ENCODE measurements at regions not wholly inside any gene's neighbourhood (a gene's known extent, or its start where the extent isn't known, plus 50 kb on each side); places are given as distances from the start of the nearest gene placed in this dataset.

GRCh38 chr17:20926532-20926931, 116.3 kb downstream of the USP22 start:
- Histone ChIP-seq H3K9me1 (ENCODE audit: control insufficient read depth, insufficient read depth, low read length) (no peaks in the 10 kb centered on the region), H3K79me2 (ENCODE audit: control insufficient read depth, insufficient read depth, low read length) (peaks cover 9% of the 10 kb centered on the region), H3K27ac (ENCODE audit: extremely low read depth, low read depth, low read length) (no peak overlapping the region), H4K20me1 (replicated peaks; ENCODE audit: control insufficient read depth, insufficient read depth, low read length) (no peaks in the 10 kb centered on the region; the same call in 1 of the 2 replicates), H3K9ac (ENCODE audit: insufficient read depth in 1 of 2, low read depth in 2 of 2, low read length in 2 of 2) (no peak overlapping the region), H3K36me3 (ENCODE audit: control insufficient read depth, insufficient read depth, low read length) (peaks cover 12% of the 10 kb centered on the region; the same call in 1 of the 3 replicates), H2AFZ (ENCODE audit: low read depth, low read length) (no peak overlapping the region), H3K4me1 (replicated peaks in 1 of 2; ENCODE audit: control insufficient read depth in 2 of 2, insufficient read depth in 2 of 2, low read length in 2 of 2) (peaks cover 0 to 4% of the 10 kb centered on the region in 2 experiments; a peak in 2 of 5 replicates), H3K4me3 (no peak overlapping the region), H3K9me3 (replicated peaks; ENCODE audit: control insufficient read depth, insufficient read depth, low read depth, low read length) (no peaks in the 10 kb centered on the region), H3K27me3 (ENCODE audit: control insufficient read depth in 2 of 2, insufficient read depth in 2 of 2, low read length in 2 of 2) (no peaks in the 10 kb centered on the region), H3K4me2 (ENCODE audit: insufficient read depth, low read length) (no peak overlapping the region)
- ATAC-seq (no peak), DNase-seq (ENCODE audit: extremely low read depth in 1 of 4, low spot score in 3 of 4) (no peak), FAIRE-seq (no peak)
- CTCF ChIA-PET (ENCODE audit: low intra/inter-chr PET ratio) = no interaction called here
- POLR2A ChIA-PET = no interaction called here
- intact Hi-C loops (cut with micrococcal nuclease) (no loop called here), in situ Hi-C loops (cut with MboI) (no loop called here)
- WGBS (ENCODE audit: insufficient coverage, low coverage, missing lambda C conversion rate) = 48% methylated on average over 2 of the region's 2 CpGs
- no TSS peak for BruUV-seq (replicated peaks)
- no peak for TF ChIP-seq CBX8 (IDR thresholded peaks at IDR 0.05; ENCODE audit: borderline replicate concordance, extremely low read depth, low read depth, low read length, poor library complexity, severe bottlenecking)
- no peak for TF ChIP-seq HMG20A (CRISPR knock-in tag; conservative IDR thresholded peaks at IDR 0.05)
- no peak for TF ChIP-seq BCL6 (CRISPR knock-in tag; IDR thresholded peaks at IDR 0.05)
- no peak for TF ChIP-seq KHSRP (IDR thresholded peaks at IDR 0.05)

- H3K79me2 ChIP-seq (ENCODE audit: control insufficient read depth, insufficient read depth, low read length) = peaks cover 9% of the 10 kb centered on the region
- in situ Hi-C loops (cut with MboI) = no loop called here
- H3K9me1 ChIP-seq (ENCODE audit: control insufficient read depth, insufficient read depth, low read length) = no peaks in the 10 kb centered on the region
- H3K36me3 ChIP-seq (ENCODE audit: control insufficient read depth, insufficient read depth, low read length) = peaks cover 20% of the 10 kb centered on the region; the same call in 1 of the 3 replicates
- no TSS peak for BruUV-seq (replicated peaks)
- DNase-seq (ENCODE audit: extremely low read depth in 1 of 4, low spot score in 3 of 4) = no peak
- no peaks in the 10 kb centered on the region for H3K27me3 ChIP-seq (ENCODE audit: control insufficient read depth in 2 of 2, insufficient read depth in 2 of 2, low read length in 2 of 2)
- H3K4me2 ChIP-seq (ENCODE audit: insufficient read depth, low read length) = no peak overlapping the region
- H3K4me3 ChIP-seq = no peak overlapping the region
- CTCF ChIA-PET (ENCODE audit: low intra/inter-chr PET ratio) = no interaction called here
- ATAC-seq = no peak
- H2AFZ ChIP-seq (ENCODE audit: low read depth, low read length) = no peak overlapping the region
- no peak overlapping the region for H3K9ac ChIP-seq (ENCODE audit: insufficient read depth in 1 of 2, low read depth in 2 of 2, low read length in 2 of 2)
- H3K4me1 ChIP-seq (replicated peaks in 1 of 2; ENCODE audit: control insufficient read depth in 2 of 2, insufficient read depth in 2 of 2, low read length in 2 of 2) = no peaks in the 10 kb centered on the region; a peak in 1 of 5 replicates
- FAIRE-seq = no peak
- H4K20me1 ChIP-seq (replicated peaks; ENCODE audit: control insufficient read depth, insufficient read depth, low read length) = no peaks in the 10 kb centered on the region; the same call in 1 of the 2 replicates
- intact Hi-C loops (cut with micrococcal nuclease) = no loop called here
- H3K27ac ChIP-seq (ENCODE audit: extremely low read depth, low read depth, low read length) = no peak overlapping the region
- H3K9me3 ChIP-seq (replicated peaks; ENCODE audit: control insufficient read depth, insufficient read depth, low read depth, low read length) = no peaks in the 10 kb centered on the region
- POLR2A ChIA-PET = interaction anchor here (0.7 kb wide), 1 partner anchor 9 kb away, joined by 3 read pairs; no protein-coding TSS in a partner anchor
- 53% methylated on average over 7 of the region's 7 CpGs for WGBS (ENCODE audit: insufficient coverage, low coverage, missing lambda C conversion rate)
- no peak for TF ChIP-seq ELF4 (CRISPR knock-in tag; IDR thresholded peaks at IDR 0.05)
- no peak for TF ChIP-seq TAL1 (IDR thresholded peaks at IDR 0.05)
- TF ChIP-seq SIN3A (IDR thresholded peaks at IDR 0.05; ENCODE audit: borderline replicate concordance in 2 of 2, control insufficient read depth in 1 of 2, low read depth in 2 of 2, low read length in 2 of 2) = no peak
- no peak for TF ChIP-seq ZNF518B (CRISPR knock-in tag; IDR thresholded peaks at IDR 0.05)
- TF ChIP-seq ZNF395 (CRISPR knock-in tag; IDR thresholded peaks at IDR 0.05) = no peak
- TF ChIP-seq PHF21A (IDR thresholded peaks at IDR 0.05; ENCODE audit: borderline replicate concordance, low read depth) = no peak
Measured at GRCh38 chr17:20927308-20927977, 115.4 kb downstream of the USP22 start.
